ENCODE measurements at regions not wholly inside any gene's neighbourhood (a gene's known extent, or its start where the extent isn't known, plus 50 kb on each side); places are given as distances from the start of the nearest gene placed in this dataset.

DNA sequence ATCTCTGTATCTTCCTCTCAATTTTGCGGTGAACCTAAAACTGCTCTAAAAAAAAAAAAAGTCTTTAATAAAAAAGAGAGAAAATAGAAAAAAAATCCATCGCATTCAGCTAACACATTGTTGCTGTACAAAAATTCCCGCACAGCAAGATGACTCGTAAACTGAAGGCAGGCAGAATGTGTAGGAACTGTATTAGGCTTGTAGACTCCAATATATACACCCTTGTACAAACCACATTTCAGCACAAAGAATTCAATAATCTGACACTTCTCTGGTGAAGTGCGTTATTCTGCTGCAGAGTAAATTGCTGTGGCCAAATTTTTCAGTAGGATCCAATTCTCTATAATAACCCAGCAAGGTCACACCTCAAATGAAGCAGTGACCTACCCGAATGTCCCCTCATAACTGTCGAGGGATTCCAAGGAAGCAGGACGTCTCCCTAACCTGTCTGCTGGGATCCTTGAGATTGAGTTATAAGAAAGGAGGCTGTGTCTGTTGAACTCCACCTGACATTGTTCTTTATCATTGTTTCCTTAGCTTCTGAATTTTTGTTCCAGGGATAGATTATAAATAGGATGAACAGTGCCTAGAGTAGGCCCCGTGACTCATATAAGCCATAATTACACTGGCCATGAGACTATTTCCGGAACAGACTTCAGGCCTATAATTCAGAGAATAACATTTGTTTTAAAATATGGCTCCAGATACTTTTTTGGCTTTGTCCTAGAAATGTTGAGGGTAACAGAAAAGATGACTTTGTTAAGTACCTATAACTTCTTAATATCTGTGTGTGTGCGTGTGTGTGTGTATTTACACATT lies 348.3 kb downstream of the PCDH7 start:
- DNase-seq, result no peak

DNA sequence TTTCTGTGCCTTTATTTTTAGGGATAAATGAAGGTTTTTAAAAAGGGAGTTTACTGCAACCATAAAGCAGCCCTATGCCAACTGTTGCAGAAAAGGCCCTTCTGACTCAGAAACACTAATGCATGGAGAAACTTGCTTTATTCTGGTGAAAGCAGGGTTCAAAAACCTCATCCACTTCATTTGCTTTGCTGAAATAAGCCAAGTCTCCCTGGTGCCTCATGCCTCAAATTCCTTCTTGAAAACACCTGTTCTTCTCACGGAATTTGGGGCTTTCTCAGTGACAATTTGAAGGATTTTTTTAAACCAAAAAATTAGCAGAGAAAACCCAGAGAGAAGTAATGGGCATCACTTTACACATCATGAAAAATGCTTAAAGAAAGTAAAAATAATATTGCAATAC lies 349.0 kb downstream of the PCDH7 start:
- no peak for DNase-seq

DNA sequence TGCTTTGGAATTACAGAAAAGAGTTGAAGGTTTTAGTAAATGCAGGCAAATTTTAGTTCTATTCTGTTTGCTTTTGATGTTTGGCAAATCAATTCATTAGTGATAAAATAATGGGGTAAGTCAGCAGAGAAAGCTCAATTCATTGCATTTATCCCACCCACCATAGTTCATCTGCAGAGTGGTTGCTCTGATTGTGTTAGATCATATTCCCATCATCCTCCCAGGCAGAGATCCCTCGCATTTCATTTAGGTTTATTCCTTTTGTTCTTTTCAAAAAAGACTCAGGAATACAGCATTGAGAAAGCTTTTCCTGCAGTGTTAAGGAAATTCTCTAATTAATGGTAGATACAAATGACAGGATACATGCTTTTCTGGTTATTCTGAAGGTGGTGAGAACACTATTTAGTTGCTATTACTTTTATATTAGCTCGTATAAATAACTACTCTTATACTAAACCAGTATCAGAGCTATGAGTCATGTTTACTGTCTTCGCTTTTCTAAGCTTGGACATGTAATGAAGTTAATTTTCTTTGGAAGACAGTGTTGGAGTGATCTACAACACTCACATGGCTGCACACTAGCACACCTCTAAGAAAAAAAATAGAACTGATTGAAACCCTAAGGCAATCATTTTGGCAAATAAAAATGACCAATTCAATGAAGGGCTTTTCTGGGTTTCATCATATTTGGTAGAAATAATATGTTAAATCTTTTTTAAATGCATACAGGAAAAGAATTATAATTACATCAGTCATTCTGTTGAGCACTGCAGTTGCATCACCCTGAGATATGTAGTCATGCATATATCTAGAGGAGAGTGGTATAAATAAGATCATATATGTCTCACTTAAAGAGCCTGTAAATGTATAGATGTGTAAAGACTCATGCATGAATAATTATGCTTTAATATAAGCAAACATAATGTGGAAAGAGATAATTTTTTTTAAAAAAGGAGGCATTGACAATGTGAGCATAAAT lies 351.6 kb downstream of the PCDH7 start:
- DNase-seq, result no peak

DNA sequence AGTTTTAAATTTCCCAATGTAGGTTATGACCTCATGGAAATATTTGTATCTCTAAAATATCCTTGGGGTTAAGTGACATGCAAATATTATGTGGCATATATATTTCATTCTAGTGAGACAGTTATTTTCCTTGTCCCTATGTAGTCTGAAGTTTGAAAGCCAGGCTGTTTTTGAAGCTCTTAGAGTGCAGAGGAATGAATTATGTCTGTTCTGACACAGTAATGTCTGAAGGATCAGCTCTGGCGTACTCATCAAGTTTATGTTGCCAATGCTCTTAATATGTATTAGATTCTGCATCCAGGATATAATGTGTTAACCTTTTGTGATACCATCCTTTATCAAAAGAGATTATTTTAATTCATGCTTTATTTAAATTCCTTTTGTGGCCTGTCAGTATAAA lies 355.8 kb downstream of the PCDH7 start:
- DNase-seq, result no peak

DNA sequence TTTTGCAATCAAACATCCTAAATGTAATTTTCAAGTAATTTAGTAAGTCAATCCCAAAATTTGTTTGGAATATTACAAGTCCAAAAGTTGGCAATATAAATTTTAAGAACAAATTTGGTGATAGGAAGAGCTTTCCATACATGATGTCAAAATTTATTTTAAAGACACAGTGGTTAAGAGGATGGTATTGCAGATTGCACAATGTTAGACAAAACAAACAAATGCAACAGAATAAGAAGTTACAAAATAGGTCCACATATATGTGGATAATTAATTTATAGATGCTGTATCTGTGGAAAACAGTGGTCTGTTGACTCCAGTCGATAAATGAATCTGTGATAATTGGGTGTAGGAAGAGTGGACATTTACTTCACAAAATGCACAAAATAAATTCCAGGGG lies 358.5 kb downstream of the PCDH7 start:
- DNase-seq, result no peak

DNA sequence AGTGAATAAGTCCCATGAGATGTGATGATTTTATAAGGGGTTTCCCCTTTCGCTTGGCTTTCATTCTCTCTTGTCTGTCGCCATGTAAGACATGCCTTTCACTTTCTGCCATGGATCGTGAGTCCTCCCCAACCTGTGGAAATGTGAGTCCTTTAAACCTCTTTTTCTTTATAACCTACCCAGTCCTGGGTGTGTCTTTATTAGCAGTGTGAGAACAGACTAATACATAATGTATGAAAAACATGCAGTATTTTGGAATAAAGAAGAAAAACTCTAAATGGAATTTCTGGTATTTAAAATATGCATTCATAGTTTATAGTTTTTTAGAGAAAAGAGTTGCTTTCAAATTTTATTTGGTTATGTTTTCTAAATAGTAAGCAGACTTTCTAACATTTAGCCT lies 360.7 kb downstream of the PCDH7 start:
- DNase-seq, result no peak

DNA sequence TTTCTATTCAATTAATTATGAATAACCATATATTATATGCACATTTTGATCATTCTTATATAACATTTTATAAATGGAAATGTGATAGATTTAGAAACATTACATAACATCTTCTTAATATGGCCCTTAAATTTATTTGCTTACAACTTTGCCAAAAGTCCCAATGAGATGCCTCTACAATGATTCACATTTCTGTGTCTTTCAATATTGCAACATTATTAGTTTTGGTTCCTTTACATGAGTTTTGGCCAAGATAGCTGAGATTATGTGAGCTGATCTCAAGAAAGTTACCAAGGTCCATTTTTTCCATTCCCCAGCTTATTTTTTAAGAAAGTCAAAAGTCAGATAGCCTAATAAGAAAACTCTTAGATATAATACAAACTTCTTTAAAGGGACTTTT lies 361.2 kb downstream of the PCDH7 start:
- no peak for DNase-seq

DNA sequence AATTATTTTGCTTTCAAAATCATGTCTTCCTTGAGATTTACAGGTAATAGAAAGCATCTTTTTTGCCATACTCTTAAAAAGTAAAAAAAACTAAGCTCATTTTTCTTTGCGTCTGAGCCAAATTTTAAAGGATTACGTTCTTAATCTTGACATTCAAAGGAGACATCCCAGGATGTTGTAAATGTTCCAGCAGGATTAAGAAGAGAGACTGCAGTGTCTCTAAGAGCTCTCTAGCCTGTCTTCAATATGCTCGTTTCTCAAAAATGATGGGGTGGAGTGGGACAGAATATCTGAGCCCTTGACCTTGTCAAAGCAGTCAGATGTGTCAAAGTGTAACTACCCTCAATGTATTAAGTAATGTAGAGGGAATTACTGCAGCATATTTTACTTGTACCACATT lies 363.3 kb downstream of the PCDH7 start:
- no peak for DNase-seq

DNA sequence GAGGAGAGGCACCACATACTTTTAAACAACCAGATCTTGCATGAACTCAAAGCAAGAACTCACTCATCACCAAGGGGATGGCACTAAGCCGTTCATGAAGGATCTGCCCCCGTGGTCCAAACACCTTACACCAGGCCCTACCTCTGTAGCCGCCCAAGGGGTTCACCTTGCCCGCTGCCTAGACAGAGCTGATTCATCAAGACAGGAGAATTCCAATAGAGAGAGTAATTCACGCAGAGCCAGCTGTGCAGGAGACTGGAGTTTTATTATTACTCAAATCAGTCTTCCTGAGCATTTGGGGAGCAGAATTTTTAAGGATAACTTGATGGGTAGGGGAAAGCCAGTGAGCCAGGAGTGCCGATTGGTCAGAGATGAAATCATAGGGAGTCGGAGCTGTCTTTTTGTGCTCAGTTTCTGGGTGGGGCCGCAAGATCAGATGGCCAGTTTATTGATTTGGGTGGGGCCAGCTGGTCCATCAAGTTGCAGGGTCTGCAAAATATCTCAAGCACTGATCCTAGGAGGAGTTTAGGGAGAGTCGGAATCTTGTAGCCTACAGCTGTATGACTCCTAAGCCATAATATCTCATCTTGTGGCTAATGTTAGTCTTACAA lies 364.7 kb downstream of the PCDH7 start:
- peak; percentile 55 for DNase-seq

DNA sequence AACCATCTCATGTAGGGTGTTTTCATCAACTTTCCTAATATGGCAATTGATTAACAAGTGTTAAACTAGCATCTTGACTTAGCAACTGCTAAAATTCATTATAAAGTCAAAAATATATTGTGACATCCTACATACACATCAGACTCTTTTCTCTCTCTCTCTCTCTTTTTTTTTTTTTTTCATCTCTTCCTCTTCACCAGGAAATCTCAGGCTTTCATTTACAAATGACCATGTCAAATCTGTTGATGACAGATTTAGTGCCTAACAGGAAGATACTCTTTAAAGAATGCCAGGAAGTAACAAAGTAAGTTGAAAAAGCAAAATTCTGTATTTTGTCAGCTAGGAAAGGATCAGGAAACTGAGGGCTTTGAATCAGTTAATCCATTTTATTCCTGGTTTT lies 365.5 kb downstream of the PCDH7 start:
- DNase-seq, result no peak

DNA sequence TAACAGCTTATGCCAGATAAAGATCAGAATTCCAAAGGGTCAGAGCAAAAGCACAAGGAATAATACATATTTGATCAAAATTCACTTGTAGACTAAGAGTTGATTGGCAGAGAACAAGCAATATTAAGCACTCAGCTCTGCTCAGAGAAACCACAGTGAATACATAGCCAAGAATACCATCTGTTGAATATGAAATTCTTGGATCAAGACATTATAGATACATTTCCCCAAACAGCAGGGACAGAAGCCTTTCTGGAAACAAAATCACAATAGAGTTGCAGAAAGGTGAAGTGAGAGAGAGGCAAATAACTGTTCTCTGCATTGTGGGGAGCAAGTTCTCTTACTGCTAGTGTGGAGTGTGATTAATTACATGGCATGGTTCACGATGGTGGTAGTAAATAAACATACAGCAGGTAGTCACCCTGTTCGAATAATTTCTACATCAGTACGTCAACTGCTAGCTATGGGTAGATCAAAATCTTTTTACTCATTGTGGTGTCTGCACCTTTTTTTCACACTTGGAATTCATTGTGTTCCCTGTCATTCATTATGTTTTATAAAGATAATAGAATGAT lies 366.7 kb downstream of the PCDH7 start:
- DNase-seq, result no peak

DNA sequence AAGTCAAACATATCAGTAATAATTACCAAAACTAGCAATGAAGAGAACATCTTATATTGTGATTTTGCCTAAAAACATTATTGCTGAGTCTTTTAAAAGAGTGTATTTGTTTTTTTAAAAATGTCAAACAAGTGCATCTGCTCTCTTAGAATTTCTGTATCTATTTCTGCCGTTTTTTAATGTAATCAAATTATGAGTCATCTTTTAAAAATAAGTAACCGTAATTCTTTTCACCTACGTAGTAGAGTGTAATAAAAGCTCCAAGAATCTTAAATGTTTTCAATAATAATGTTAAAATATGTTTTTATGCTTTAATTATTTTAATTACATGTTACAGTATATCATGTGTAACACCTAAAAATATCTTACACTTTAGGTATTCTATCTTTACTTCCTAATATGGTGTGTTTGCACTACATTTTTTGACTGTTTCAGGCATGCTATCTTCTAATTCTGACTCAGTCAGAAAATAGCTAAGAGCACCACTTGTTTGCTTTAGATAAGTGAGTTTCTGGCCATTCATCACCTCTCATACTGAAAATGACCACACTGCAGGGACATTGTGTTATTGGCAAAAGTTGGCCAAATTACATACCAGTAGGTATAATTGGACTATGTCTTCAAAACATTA lies 368.5 kb downstream of the PCDH7 start:
- DNase-seq, result no peak

DNA sequence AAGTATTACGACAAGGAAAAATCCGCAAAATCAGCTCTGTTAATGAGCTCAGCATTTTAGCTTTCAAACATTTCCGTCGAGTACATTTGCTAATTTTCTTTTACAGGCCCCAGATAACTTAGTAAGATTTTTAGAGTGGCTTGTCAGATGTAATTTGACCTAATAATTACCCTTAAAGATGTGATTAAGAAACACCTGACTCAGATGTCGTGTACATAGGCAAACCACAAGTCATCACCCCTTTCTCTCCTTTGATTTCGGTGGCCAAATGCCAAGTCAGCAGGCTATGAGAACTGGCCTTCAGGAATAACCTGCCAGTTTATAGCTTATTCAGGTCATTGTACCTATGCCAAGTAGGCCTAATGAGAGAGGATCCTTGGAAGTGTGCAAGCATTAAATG lies 369.6 kb downstream of the PCDH7 start:
- DNase-seq, result no peak

DNA sequence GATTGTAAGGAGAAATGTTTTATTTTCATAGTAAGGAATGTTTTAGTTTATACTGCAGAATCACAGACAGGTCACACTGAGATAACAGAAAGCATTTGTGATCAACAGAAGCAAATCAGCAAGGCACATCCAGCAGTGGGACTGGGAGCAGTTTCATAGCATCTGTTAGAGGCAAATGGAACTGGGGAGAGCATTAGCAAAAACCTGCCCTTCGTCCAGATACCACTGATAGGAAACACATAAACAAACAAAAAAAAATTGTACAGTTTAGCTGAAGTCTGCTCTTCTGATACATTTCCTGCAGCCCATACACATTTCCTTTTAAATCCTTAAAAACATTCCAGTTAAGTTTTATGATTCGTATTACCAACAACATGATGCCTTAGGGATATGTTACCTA lies 374.3 kb downstream of the PCDH7 start:
- no peak for DNase-seq

DNA sequence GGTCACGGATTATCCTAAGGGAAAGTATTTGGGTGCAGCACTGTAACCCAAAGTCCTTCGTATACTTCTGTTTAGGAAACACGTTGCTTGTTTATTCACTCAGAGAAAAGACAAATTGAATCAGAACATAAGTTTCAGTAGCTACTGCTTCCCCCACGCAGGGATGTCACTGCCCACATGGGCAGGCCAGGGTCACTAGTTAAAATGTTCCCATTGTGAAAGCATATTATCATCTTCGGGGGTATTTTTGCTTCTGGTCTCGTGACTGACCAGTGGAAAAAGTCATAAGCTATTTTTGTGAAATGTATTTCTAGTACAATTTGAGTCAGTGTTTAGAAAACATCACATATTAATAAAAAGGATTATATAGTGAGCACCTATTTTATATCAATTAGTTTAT lies 377.8 kb downstream of the PCDH7 start:
- no peak for DNase-seq

DNA sequence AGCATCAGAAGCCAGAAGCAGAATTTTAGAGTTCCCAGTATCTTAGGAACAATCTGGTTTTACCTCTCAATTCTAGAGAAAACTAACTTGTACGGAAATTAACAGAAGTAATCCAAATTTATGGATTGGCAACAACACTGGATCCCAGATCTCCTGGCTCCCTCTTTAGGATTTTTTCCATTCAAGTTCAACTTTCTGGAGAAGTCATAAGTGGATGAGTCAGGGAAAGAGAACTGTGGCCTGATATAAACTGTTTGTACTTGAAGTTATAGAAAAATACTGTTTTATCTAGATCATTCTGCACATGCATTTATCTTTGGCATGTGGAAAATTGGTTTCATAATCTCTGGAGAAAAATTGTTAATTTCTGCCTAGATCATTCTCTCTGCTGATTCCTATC lies 380.4 kb downstream of the PCDH7 start:
- DNase-seq, result no peak

DNA sequence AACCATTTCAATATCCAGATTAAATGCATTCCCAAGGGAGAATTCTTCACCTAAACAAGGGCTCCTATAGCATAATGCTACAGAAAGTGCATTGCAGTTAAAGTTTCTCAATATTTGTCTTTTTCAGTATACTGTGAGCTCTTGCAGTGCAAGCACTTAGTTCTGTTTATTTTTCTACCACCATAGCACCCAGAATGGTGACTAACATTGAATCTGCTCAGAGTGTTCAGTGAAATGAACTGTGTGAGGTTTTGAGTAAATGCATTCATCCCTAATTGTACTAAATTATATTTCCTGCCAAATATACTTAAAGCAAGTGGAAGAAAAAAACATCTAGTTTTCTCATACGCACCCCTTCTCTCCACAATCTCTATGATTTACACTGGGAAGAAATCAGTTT lies 383.9 kb downstream of the PCDH7 start:
- DNase-seq, result no peak

DNA sequence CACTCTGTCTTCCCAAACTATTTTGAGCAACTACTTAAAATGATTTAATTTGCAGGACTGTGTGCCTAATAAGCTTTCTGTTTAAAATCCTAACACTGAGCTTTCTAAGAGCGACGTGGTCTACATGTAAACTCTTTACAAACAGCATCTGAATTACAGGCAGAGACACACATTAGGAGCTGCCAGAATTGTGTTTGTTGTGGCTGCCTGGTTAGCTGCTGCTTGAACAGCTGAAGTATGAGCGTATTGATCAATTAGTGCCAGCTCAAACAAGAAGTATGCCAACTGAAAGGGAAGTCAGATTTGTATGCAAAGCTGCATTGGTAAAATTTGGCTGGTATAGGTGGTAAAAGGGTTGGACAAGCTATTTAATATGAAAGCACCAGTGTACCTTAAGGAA lies 384.4 kb downstream of the PCDH7 start:
- no peak for DNase-seq

DNA sequence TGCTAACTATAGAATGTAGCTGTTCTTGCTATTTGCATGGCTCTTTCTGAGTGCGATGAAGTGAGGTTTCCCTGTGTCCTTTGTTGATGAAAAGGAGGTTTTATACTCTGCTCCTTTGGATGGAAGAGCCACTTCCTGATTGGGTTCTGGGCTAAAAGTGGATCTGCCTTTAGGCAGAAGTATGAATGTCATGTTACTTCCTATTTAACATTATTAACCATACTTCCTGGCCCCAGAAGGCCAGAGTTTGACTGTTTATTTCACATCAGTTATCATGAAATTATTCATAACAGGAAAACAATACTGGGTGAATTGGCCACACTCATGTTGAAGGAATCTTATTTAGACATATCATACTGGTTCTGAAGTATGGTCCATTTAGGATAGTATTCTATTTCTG lies 386.2 kb downstream of the PCDH7 start:
- DNase-seq, result no peak

DNA sequence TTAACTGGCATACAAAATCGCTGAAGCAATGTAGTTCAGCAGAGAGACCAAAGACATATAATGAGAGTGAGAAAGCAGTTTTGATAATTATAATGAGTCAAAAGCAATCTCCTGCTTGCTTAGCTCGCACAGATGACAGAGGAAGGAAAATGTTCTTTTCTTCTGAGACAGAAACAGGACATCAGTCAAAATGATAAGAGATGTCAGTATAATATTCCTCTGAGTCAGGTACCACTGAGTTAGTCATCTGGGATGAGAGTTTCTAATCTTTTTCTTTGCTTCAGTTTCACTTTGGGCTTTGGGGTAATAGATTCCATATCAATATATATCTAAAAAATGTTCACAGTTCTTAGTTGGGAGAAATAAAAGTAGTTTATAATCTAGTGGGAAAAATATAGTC lies 387.2 kb downstream of the PCDH7 start:
- no peak for DNase-seq

DNA sequence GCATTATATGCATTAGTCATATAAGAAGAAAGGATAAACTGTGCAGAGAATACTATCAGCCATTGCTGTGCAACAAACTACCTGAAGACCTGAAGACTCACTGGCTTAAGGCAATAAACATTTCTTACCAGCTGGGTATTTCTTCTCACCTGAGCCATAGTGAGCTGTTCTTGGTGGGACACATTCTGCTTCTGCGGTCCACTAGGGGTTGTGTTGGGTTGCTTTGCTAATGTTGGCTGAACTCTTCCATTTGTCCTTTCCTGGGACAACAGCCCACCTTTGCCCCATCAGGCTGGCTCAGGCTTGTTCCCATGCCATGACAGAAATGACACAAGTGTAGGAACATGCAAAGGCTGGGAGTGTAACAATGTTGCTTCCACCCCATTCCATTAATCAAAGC lies 388.6 kb downstream of the PCDH7 start:
- DNase-seq, result no peak

DNA sequence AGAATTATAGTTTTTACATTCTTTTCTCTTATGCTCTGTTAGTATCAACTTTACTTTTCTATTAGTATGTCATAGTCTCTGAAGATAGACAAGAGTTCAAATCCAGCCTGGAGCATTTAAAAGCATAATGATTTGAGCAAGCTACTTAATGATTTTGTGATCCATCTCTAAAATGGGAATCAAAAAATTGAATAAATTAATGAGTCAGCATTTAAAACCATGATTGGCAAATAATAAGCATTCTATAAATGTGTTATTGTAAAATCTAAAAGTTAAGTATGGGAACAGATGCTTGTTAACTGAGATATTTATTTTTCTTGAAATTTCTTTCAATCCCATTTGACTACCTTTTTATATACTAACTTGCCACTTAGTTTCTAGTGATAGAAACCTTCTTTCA lies 391.6 kb downstream of the PCDH7 start:
- DNase-seq, result no peak

DNA sequence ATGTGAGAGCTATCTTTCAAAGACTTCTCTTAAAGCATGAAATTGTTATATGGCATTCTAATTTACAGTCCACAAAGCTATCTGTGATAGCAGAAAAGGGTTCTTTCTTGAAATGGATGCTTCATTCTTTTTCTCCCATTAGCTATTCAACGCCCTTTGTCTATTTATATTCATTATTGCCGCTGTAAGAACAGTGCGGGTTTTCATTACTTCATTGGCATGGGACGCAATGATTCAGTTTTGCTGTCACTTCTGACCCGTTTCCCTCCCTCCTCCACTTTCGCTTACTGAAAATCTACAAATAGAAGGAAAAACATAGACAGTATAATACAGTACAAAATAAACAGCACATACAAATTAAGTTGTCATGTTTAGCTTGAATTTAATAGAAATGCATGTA lies 394.6 kb downstream of the PCDH7 start:
- DNase-seq, result no peak

Data from islet precursor cell (in vitro differentiated cells).